Kidney glomerular epithelial cell (primary cell): ENCODE measurements at regions not wholly inside any gene's neighbourhood (a gene's known extent, or its start where the extent isn't known, plus 50 kb on each side); places are given as distances from the start of the nearest gene placed in this dataset.

Experiments
- DNase-seq: peaks from one replicate; lab custom pipeline; 2025; lab: John Stamatoyannopoulos, UW

DNA sequence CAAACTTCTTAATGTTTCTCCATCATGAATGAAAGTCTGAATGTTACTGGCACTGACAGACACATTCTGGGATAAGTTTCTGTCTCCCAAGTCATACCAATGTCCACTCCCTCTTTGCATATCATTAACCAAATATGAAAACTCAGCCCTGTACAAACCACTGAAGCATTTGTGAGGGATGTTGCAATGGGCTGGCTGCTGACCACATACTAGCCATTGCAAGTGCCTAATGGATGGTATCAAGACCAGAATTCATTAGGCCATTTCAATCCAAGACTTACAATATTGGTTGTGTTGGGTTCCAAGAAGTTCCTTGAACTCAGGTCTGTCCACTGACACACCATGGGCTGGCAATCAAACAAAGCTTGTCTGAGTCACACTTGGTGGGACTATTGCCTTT, 73.8 kb downstream of the CBLN2 start:
- peak; percentile 41 for DNase-seq

DNA sequence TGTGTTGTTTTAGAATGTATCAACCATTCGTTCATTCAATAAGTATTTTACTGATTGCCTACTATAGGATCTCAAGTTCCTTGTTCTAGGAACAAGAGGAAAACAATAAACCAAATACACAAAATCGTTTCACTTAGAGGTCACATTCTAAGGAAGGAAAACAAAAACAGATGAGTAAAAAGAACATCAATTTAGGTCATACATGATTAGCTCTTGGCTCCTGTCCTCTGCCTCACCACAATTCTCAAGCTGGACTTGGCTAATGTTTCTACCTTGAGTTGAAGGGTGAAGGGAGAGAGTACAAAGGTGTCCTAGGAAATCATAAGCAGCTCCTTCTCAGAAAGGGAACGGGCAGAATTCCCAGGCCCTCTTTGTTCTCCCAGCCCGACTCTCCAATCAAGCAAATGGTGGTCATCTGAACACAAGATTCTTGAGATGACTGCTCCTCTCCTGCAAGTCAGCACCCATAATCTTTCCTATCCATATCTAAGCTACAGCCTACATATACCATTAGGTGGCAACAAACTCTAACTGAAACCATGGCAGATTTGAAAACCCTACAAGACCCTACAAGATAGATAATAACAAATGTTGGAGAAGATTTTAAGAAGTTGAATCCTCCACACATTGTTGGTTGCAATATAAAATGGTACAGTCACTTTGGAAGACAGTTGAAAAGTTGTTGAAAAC, 76.0 kb downstream of the CBLN2 start:
- peak; percentile 35 for DNase-seq

DNA sequence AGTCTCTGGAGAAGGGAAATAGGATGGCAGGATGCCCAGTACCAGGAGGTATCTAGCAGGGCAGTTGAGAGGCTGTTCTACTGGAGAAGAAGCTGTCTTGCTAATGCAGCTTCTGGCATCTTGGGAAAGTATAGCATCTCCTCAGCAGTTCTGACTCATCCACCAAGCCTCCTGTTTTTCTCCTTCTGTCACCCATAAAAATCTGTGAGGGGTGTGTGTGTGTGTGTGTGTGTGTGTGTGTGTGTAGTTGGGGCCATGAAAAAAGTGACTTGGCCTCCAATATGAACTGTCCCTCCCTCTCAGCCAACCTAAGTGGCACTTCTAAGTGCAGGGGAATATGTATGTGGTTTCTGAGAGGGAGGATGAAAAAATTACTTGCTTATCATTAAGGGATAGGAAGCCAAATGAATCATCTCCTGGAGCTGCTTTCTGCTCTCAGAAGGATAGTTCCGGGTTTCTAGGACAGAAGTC, 83.9 kb downstream of the CBLN2 start:
- DNase-seq: peak; percentile 81

DNA sequence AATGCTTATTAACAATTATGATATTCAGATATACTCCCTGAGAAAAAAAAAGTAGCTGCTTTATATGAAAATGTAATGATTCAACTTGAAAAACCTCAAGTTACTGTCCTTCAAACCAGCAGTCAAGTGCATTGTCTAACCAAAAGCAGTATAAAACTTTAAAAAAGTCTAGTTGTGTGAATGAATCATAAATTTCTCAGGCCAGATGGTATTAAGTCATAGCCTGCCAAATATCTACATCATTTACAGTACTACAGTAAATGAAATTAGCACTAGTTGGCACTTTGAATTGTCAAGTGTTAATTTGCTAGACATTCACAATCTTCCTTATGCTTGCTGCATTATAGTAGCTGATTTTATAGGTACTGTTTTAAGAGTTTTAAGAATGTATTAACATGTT, 85.9 kb downstream of the CBLN2 start:
- peak; percentile 48 for DNase-seq

DNA sequence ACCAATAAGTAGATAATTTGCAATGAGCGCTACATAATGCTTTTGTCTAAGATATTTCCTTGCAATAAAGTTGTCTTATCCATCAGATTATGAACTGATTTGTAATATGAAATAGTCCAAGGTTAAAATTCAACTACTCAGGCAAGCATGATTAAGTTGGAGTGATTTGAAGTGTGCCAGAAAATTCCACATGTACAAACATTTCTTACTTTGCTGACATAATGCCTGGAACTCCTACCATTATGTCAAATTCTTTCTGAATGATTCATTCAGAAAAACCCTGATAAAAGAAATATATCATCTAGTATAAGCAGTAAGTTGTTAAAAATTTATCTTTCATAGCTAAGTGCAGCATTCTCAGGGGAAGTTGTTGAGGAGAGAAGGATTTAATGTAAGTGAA, 87.3 kb downstream of the CBLN2 start:
- DNase-seq: peak; percentile 90

DNA sequence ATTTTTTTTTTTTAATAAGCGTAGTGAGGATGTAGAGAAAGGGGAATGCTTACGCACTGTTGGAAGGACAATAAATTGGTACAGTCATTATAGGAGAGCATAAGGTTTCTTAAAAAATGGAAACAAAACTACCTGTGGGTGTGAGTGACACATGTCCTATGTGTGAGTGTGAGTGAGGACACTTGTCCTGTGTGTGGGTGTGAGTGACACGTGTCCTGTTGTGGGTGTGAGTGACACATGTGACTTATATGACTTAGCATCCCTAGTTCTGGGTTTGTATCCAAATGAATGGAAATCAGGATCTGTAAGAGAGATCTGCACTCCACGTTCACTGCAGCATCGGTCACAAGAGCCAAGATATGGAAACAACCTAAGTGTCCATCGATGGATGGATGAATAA, 91.8 kb downstream of the CBLN2 start:
- DNase-seq: no peak

DNA sequence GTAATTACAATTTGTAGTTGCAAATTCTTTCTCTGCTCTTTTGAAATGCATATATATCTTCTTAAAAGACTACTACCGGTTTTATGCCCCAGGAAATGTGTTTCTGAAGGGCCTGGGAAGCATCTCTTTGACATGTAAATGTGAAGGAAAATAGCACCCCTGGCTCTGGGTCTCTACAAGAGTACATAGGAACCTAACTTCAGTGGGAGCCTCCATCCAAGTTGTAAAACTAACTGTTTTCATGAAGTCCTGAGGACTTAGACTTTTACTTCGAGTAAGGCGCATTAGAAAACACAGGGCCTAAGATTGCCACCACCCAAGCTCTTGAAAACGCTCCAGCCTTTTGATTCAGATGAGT, 99.4 kb downstream of the CBLN2 start:
- DNase-seq: no peak

DNA sequence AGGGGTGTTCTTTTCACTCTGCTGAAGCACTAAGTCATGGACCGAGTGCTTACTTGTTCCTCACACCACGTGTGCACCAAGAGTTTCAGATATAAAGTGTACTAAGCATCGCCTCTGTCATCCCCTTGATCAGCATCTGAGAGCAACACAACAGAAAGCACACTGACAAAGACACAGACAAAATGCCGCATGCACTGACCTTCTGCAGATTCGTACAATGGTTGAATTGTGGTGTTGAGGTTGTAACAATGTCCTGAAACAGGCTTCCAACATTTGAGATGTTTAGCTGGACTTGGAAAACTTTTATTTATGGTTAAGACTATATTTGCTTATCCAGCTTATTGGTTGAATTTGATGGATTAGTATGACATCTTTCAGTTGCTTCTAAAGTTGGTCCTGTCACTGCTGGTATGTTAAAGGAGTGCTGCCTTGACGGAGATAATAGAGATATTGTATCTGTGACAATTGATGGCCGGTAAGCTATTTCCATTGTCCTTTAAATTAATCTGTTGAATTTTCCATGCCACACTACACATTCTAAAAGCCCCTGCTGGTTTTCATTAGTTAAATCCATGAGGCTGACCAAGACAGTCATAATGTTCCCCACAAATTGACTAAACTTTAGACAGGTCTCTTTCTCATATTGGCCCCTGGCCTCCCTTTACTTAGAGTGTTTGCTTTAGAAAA, 99.9 kb downstream of the CBLN2 start:
- DNase-seq: no peak

DNA sequence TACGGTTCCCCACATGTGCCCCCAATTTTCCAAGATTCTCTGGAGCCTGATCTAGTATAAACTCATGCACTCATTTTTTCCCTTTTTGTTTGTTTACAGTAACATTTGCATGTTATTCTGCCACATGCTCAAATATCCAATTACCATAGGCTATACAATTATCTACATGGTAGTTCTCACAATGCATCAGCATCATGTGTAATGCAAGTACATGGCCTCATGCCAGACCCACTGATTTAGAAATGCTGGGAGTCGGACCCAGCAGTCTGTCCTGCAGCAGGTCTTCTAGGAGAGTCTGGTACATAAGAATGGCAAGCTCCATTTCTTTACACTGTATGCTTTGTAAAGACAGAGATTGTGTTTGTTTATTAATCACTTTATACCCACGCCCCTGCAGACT, 107.7 kb downstream of the CBLN2 start:
- DNase-seq: no peak

DNA sequence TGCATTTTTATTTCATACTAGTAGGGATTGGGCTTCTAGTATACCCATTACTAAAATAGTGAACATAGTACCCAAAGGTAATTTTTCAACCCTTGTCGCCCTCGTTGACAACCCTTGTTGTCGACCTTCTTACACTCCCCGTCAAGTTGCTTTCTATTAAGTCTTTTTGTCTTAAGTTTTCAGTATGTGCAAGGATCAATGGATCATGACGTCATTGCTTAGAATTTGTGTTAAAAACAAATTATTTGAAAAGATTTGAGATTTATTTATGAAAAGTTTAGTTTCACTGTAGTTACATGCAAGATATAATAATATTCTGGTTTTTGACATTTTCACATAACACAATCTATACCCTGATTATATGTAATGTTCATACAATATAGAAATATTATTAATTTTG, 110.4 kb downstream of the CBLN2 start:
- no peak for DNase-seq

DNA sequence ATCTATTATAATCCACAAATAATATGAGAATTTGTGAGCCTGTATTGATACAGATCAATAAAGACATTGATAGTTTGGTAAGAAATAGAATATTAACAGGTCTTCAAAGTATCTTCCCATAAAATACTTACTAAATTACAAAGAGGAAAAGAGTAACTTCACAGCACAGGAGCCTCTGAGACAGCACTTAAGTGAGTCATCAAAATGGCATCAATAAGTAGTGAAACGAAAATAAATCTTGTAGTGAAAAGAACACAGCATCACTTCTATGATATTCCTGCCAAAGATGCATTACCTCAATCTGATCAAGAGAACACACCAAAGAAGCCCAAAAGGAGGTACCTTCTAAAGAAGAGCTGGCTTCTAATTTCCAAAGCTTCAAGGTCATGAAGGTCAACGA, 116.4 kb downstream of the CBLN2 start:
- DNase-seq: peak; percentile 50

DNA sequence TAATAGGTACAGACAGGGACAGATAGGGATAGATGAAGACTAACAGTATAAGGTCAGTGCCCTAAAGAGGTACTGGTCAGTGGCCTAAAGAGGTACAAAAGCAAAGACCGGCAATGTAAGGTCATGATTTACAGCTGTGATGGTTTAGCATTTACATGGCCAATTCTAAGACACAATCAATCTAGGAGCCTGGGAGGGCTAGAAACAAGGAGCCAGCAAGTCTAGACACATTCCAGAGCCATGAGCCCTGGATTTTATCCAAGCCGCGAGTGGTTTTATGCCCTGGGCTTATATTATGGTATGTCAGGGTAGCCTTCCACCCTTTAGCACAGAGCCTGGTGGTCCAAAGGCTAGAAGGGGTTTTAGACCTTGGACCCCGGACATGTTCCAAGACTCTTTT, 124.2 kb downstream of the CBLN2 start:
- DNase-seq: no peak

DNA sequence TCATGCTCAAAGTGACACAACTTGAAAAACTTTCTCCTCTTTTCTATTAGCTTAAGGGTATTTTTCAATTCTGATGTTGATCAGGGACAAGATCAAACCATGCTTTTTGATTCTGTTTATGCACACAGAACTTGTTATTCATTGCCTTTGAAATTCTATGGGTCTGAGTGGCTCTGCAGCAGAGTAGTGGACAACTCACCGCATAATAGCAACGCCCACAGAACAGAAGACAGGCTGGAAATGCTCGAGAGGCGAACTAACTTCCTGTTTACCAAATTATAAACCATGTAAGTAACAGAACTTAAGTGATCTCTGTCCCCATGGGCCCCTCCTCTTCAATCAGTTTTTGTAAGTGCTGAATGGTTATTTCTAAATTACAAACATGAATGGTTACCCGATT, 131.2 kb downstream of the CBLN2 start:
- DNase-seq: no peak

DNA sequence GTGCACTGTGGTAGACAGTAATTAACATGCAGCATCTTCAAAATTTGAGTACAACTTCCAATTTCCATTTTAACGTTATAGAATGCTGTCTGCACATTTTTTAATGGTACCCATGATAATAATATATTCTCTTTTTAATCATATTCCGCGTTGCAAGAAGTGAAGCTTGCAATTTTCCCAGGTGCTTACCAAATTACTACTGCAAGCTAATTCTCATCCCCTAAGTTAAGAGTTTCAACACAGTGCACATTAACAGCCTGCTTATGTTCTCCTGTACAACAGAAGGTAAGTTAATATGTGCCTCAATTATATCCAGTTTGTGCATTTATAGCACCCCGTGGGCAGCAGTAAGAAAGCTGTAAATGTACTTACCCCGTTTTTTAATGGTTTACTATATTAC, 132.9 kb downstream of the CBLN2 start:
- DNase-seq: no peak

DNA sequence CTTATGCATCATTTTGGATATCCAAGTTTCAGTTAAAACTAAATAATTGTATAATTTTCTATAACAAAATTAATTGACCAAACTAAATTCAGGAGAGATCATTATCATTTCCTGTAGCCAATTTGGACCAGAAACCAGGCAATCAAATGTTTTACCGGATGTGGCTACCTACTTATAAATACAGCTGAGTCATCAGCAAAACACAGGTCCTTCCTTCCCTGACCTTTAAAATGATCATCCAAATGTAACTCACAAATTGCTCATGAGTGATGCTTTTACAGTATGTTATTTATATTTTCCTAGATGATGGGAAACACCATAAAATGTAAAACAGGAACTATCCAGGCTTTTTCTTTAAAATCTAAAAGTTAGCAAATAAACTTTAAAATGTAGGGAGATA, 133.7 kb downstream of the CBLN2 start:
- DNase-seq: no peak

DNA sequence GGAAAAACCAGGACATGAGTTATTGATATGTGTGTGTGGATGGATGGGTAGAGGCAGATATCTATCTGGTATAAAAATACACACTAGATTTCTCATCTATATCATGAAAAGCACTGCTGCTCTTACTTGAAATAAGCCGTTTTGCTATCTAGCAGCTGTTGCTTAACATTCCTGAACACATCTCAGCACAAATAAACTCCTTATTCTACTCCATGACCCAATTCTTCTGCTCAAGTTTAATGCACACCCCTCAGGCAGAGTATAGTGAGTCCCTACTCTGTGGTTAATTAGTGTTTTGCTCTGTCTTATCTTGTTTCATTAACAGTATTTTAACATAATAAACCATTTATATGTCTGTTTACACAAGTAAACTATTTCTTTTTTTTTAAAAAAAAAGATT, 134.2 kb downstream of the CBLN2 start:
- DNase-seq: no peak

DNA sequence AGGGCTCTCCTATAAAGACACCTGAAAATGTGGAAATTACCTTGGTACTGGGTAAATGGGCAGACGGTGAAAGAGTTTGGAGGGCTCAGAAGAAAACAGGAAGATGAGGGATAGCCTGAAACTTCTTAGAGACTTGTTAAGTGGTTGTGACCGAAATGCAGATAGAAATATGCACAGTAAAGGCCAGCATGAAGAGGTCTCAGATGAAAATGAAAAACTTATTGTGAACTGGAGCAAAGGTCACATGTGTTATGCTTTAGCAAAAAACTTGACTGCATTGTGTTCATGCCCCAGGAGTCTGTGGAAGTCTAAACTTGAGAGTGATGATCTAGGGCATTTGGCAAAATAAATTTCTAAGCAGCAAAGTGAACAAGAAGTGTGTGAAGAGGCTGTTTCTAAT, 137.1 kb downstream of the CBLN2 start:
- no peak for DNase-seq

DNA sequence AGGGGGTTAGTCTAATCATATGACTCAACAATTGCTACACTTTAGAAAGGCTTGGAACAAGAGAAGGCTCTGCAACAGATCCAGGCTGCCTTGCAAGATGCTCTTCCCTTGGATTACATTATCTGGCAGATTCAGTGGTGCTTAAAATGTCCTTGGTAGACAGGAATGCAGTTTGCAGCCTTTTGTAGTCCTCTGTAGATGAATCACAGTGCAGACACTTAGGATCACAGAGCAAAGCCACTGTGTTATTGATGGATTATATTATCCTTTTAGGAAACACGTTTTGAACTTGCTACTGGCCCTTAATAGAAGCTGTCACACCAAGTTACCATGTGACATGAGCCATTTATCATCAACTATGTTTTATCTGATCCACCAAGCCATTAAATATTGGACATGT, 152.2 kb downstream of the CBLN2 start:
- no peak for DNase-seq

DNA sequence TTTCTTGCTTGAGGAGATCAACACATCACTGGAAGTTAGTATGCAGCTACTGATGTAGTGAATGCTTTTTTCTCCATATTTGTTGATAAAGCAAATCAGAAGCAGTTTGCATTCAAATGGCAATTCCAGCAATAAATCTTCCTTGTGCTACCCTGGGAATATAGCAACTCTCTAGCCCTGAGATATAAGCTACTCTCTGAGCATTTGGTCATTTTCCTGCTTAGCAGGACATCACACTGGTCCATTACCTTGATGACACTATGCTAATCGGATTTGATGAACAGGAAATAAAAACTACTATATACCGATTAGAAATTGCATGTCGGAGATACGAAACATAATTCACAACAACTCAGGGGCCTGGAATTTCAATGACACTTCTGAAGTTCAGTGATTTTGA, 152.7 kb downstream of the CBLN2 start:
- no peak for DNase-seq

DNA sequence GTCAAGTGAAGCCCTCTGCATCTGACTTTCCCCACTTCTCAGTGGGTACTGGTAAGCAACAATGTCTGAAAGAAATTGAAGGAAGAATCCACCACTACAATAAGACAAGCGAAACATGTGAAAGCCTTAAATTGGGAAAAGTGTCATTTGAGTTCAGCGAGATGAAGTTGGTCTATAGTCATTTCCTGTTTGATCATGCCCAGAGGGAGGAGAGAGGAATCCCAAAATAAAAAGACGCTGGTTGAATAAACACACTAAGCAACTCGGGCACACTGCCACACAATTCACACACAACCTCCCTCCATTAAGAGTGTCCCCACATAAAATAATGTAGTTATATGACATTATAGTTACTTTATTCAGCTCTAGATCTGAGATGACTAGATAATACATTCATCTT, 166.1 kb downstream of the CBLN2 start:
- DNase-seq: no peak

DNA sequence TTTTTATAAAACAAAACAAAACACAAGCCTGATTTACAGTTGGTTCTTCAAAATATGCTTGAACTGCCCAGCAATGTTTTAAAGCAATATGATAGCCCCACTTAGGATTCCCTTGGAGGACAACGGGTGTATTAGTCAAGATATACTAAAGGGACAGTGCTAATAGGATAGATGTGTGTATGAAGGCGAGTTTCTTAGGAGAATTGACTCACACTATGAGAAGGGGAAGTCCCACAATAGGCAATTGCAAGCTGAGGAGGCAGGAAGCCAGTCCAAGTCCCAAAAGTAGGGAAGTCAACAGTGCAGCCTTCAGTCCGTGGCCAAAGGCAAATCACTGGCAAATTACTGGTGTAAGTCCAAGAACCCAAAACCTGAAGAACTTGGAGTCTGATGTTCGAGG, 167.9 kb downstream of the CBLN2 start:
- DNase-seq: no peak

DNA sequence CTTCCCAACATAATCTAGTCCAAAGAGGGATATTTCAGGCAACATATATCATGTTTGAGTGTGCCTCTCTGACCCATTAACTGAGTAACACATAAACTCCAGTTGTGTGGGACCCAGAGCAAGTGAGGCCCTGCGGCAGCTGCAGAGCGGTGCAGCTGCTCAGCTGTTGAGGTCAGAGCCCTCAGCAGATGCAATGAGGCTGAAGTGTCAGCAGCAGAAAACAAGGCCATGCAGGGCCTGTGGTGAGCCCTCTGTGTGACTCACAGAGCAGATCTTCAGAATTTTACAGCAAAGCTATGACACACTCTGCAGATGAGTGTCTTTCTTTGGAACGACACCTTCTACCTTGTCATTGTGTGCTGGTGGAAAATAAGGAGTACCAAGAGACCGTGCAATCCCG, 168.5 kb downstream of the CBLN2 start:
- DNase-seq: peak; percentile 5

DNA sequence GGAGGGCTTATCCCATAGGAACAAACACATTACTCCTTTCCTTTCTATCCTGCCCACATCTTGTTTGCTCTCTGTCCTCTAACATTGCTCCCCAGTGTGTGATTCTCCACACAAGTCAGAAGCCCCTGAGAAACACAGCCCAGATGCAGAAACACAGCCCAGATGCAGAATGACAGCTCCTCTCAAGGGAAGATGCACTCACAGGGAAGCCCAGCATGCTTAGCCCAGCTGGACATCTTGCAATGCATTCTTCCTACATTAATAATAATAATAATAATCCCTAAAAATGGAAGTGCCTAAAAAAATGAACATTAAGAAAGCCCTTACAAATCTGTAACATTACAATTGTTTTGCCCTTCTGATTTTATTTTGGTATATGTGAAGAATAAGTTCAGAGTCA, 172.1 kb downstream of the CBLN2 start:
- no peak for DNase-seq

DNA sequence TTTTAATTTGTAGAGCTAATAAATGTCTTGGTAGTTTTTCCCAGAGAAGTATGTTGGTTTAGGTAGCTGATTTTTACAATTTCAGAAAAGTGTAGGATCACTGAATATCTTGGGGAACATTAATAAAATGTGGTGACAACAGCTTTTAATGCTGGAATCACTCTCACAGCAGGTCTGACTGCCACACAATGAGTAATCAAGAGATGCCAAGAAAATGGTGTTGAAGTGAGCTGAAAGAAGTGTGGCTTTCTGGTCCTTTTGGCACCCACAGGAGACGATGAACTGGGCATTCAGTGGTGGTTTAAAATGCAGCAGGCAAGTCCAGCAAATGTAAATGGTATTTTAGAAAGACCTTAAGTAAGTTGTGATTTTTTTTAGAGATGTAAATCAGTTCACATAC, 175.8 kb downstream of the CBLN2 start:
- no peak for DNase-seq
